ENCODE measurements at regions not wholly inside any gene's neighbourhood (a gene's known extent, or its start where the extent isn't known, plus 50 kb on each side); places are given as distances from the start of the nearest gene placed in this dataset.

DNA sequence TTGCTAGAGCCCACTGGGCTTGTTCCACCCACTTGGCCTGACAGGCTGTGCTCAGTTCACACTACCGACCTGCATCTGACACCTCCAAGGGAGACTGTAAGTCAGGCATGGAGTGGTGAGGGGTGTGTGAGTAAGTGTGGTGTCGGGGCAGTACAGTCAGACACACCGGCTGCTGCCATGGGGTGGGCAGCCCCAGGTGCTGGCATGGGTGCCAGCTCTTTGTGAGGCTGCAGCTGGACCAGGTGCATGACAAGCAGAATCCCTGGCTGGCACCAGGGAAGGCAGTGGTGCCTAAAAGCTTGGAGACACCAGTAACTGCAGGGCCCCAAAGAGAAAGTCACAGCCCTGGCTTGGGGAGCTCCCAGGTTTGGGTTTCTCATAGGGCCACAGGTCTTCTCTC, 665.0 kb downstream of the SH3BGRL start:
- Histone ChIP-seq H3K4me3 (ENCODE audit: insufficient read depth, low read depth, low read length) (no peak overlapping the region), H4K8ac (ENCODE audit: low read depth in 2 of 2, low read length in 2 of 2) (no peak overlapping the region), H4K5ac (ENCODE audit: low read depth, low read length) (no peak overlapping the region), H3K9me3 (ENCODE audit: control insufficient read depth, insufficient read depth, low read length) (peaks cover 14% of the 10 kb centered on the region; the same call in 1 of the 2 replicates), H2BK15ac (ENCODE audit: low read depth, low read length) (no peak overlapping the region), H2AFZ (replicated peaks; ENCODE audit: low read length, poor library complexity) (no peak overlapping the region), H3K4ac (ENCODE audit: low read depth, low read length) (no peak overlapping the region), H3K27ac (ENCODE audit: insufficient read depth, low read length) (no peak overlapping the region), H3K23ac (ENCODE audit: low read depth, low read length) (no peak overlapping the region), H3K14ac (replicated peaks; ENCODE audit: low read depth, low read length) (no peak overlapping the region), H3K79me1 (ENCODE audit: low read depth in 1 of 2, low read length in 2 of 2) (no peaks in the 10 kb centered on the region), H2BK20ac (ENCODE audit: low read depth, low read length) (no peak overlapping the region), H3K9ac (ENCODE audit: low read depth, low read length) (no peak overlapping the region), H3K27me3 (ENCODE audit: control insufficient read depth, insufficient read depth, low read length) (no peaks in the 10 kb centered on the region), H4K91ac (ENCODE audit: insufficient read depth, low read depth, low read length) (no peak overlapping the region), H3K4me2 (ENCODE audit: low read depth, low read length) (no peak overlapping the region), H2AK5ac (ENCODE audit: low read depth, low read length) (no peak overlapping the region), H3K56ac (ENCODE audit: extremely low read depth, insufficient read depth, low read length) (no peak overlapping the region), H3K9me1 (ENCODE audit: insufficient read depth, low read length) (no peaks in the 10 kb centered on the region), H2AK9ac (replicated peaks; ENCODE audit: low read depth, low read length, poor library complexity) (no peak overlapping the region), H3K36me3 (ENCODE audit: control insufficient read depth, insufficient read depth, low read length) (no peaks in the 10 kb centered on the region), H3K4me1 (ENCODE audit: control insufficient read depth, insufficient read depth, low read length) (no peaks in the 10 kb centered on the region), H3K18ac (ENCODE audit: low read depth, low read length) (no peak overlapping the region), H2BK120ac (ENCODE audit: low read depth, low read length) (no peak overlapping the region), H4K20me1 (ENCODE audit: insufficient read depth, low read length) (no peaks in the 10 kb centered on the region), H2BK5ac (ENCODE audit: low read depth, low read length, poor library complexity, severe bottlenecking) (no peak overlapping the region)
- ATAC-seq (ENCODE audit: low read depth) (no peak), DNase-seq (no peak)
- 60% methylated on average over 1 of the region's 3 CpGs; no CpG with 5 or more reads in 1 of the 2 experiments for WGBS, 2 experiments (ENCODE audit: extremely low coverage in 2 of 2, insufficient read length in 1 of 2)
- CTCF ChIA-PET = no interaction called here
- no TSS peak for BruUV-seq (replicated peaks)
- dilution Hi-C loops (cut with HindIII; ENCODE audit: low sequenced_read_pairs, unreplicated experiment) = no loop called here
- in situ Hi-C loops (cut with MboI; ENCODE audit: low sequenced_read_pairs) = no loop called here
- POLR2A ChIA-PET (ENCODE audit: unreplicated experiment) = no interaction called here
- no peak for TF ChIP-seq BHLHE40 (IDR thresholded peaks at IDR 0.05; ENCODE audit: low read depth, low read length)
- TF ChIP-seq RFX5 (IDR thresholded peaks at IDR 0.05; ENCODE audit: low read depth, low read length) = no peak
- no peak for TF ChIP-seq FOS (IDR thresholded peaks at IDR 0.05; ENCODE audit: low read depth, low read length)
- no peak for TF ChIP-seq NFE2L2 (IDR thresholded peaks at IDR 0.05; ENCODE audit: low read depth, low read length)
- TF ChIP-seq CTCF (conservative IDR thresholded peaks at IDR 0.05; ENCODE audit: low read depth, low read length) = no peak
- no peak for TF ChIP-seq ELK1 (IDR thresholded peaks at IDR 0.05; ENCODE audit: borderline replicate concordance, low read depth, low read length)
- intact Hi-C loops (cut with micrococcal nuclease) = no loop called here
